Psoas muscle (tissue), 7 donors: ENCODE measurements at regions not wholly inside any gene's neighbourhood (a gene's known extent, or its start where the extent isn't known, plus 50 kb on each side); places are given as distances from the start of the nearest gene placed in this dataset.

Source experiments
- ATAC-seq, 4 donors: fragments of 200-7000 bp; cut with Tn5 transposase; one replicate each; pipeline ENCODE4 v1.9.1; 2020; ENCODE audit warnings: moderate library complexity in 3 of 4, mild to moderate bottlenecking in 2 of 4
- DNase-seq, 2 donors: peaks; one replicate each; pipeline ENCODE4 v3.0.0-alpha.2; 2020
- H3K27ac ChIP-seq: fragments of 200-600 bp; one replicate; pipeline ENCODE4 v1.8.0; 2022
- H3K27me3 ChIP-seq, 3 donors: fragments of 200-600 bp in 1 of 3; one replicate each; pipeline versions ENCODE4 v1.6.1 to v1.8.0; 2013 to 2022; ENCODE audit warnings: low read length in 2 of 3, mild to moderate bottlenecking in 2 of 3, moderate library complexity in 1 of 3; ENCODE audit not compliant: insufficient read depth in 3 of 3
- H3K36me3 ChIP-seq, 2 donors: fragments of 200-600 bp in 1 of 2; one replicate each; pipeline versions ENCODE4 v1.6.1 to v1.8.0; 2013 to 2022; ENCODE audit warnings: low read depth in 1 of 2, mild to moderate bottlenecking in 1 of 2, moderate library complexity in 1 of 2; ENCODE audit not compliant: insufficient read depth in 1 of 2
- H3K4me1 ChIP-seq: fragments of 200-600 bp; one replicate; pipeline ENCODE4 v1.8.0; 2022
- H3K4me3 ChIP-seq: fragments of 200-600 bp; one replicate; pipeline ENCODE4 v1.8.0; 2022; ENCODE audit warnings: mild to moderate bottlenecking
- H3K9me3 ChIP-seq: fragments of 200-600 bp; one replicate; pipeline ENCODE4 v1.8.0; 2022
- WGBS, 3 donors: extraction: QIAGEN DNeasy Blood & Tissue Kit; methylation state at CpG; one replicate each; pipeline versions ENCODE4 v1.1.6 to v1.1.7; 2013; 5-methylcytosine and 5-hydroxymethylcytosine counted together
- intact Hi-C, 2 donors: fragments of 100-400 bp; cut with DNase I; formaldehyde crosslinking; loops; one replicate each; pipeline versions ENCODE4 v1.11.0 to v1.14.2; 2022
- TF ChIP-seq, protein P1 (sequence below): fragments of 200-600 bp; IDR thresholded peaks from one replicate; pipeline ENCODE4 v1.8.0; 2022; ENCODE audit warnings: antibody characterized with exemption
- donor health status: healthy with polysubstance abuse.
- donor health status: DM: no; HTN: no; CAD: no; lungs with moderate emphysema.
- donor health status: Bipolar disorder and iron deficiency.
- donor health status: healthy.
- donor health status: DM: yes; HTN: yes; CAD: no.
- donor health status: DM: no; HTN: no; CAD: no.
- donor health status: DM: yes; HTN: yes; CAD: no.

DNA sequence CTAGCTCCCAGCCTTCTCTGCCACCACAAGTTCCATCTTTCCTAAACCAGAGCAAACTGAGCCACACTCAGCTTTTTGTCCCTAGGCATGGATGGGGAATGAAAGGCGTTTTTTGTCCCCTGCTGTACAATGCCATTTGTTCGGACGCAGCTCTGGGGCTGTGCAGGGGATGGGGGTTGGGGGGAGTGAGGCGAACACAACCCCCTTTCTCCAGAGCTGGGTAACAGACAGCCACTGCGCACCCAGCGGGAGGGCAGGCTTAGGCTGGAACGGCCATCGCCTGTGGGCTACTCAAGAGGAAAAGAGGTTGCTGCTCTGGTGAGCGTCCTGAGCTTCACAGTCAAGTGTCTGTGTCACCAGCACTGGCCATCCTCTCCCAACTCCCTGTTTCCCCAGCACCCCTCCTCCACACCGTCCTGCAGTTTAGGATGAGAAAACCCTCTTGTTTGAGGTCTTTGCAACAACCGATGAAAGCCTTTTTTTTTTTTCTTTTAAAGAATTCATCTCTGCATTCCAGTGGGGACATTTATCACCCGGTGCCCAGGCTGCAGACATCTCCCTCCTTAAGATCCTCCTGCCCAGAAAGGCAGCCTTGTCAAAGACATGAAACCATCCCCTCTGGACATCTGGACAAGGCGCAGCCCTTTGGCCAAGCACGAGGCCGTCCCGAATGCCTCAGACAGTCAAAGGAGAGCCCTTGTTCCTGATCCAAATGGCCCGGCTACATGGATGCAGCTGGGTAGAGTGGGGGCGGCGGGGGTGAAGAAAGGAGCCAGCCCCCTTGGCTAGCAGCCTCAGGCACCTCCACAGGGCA lies 419.6 kb downstream of the BCOR start:
- Histone ChIP-seq H3K9me3 (no peaks in the 10 kb centered on the region), H3K27me3 (peaks cover 0 to 4% (median 0%) of the 10 kb centered on the region in 3 donors), H3K36me3 (no peaks in the 10 kb centered on the region), H3K27ac (no peak overlapping the region), H3K4me1 (no peaks in the 10 kb centered on the region), H3K4me3 (no peak overlapping the region)
- intact Hi-C loops: no loop called here
- ATAC-seq (peak in 1 of 4 donors; percentile 30), DNase-seq (no peak)
- TF ChIP-seq, protein P1, sequence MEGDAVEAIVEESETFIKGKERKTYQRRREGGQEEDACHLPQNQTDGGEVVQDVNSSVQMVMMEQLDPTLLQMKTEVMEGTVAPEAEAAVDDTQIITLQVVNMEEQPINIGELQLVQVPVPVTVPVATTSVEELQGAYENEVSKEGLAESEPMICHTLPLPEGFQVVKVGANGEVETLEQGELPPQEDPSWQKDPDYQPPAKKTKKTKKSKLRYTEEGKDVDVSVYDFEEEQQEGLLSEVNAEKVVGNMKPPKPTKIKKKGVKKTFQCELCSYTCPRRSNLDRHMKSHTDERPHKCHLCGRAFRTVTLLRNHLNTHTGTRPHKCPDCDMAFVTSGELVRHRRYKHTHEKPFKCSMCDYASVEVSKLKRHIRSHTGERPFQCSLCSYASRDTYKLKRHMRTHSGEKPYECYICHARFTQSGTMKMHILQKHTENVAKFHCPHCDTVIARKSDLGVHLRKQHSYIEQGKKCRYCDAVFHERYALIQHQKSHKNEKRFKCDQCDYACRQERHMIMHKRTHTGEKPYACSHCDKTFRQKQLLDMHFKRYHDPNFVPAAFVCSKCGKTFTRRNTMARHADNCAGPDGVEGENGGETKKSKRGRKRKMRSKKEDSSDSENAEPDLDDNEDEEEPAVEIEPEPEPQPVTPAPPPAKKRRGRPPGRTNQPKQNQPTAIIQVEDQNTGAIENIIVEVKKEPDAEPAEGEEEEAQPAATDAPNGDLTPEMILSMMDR: no peak
- WGBS, 3 donors: 60 to 65% (median 65%) methylated on average over 14 to 19 of the region's 19 CpGs

DNA sequence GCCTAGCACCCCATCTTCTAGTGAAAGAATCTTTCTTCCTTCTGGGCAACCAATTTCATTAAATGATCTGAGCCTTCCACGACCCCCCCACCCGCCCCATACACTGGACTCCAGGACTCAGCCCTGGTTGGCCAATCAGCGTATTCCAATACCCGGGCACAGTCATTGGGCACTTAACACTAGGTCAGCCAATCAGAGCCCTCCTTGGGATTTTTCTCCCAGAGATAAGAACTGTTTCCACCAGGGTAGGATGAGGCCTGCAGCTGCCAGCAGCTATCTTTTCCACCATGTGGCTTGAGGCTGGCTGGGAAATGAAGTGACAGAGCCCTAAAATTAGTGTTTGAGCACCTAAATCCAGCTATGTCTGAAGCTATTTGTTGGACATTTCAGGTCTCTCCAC lies 418.8 kb downstream of the BCOR start:
- Histone ChIP-seq H3K27me3 (peaks cover 0 to 4% (median 0%) of the 10 kb centered on the region in 3 donors), H3K4me1 (no peaks in the 10 kb centered on the region), H3K27ac (no peak overlapping the region), H3K4me3 (no peak overlapping the region), H3K36me3 (no peaks in the 10 kb centered on the region), H3K9me3 (no peaks in the 10 kb centered on the region)
- WGBS, 3 donors: 72 to 86% (median 78%) methylated on average over 4 of the region's 4 CpGs
- TF ChIP-seq, protein P1: no peak
- intact Hi-C loops: no loop called here
- ATAC-seq (peak in 1 of 4 donors; percentile 50), DNase-seq (no peak)

DNA sequence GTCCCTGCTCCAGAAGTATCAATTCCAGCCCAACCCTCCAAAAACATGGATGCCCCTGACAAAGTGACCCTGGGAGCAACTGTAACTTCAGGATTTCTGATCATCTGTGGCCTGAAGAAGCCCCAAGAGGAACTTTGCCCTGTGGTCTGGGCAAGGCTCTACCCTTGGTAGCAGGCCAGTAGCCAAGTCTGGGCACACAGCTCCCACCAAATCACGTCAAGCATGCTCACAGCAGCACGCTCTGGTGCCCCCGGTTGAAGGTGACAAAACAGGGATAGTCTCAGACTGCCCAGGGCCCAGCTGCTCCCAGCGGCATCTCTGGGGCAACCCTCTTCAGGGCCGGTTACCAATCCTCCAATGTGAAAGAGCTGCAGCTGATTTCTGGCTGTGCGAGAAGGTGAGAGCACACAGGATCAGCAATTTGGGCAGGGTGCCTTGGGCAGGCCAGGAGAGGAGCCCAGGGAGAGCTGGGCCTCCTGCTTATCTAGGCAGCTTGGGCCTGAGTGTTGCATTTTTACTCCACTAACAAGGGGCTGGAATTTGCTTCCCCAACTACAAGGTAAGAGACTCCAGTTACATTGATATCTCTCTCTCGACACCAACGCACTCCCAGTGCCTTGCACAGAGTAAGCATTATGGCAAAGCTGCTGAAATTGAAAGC lies 418.1 kb downstream of the BCOR start:
- WGBS, 3 donors: 56 to 81% (median 67%) methylated on average over 8 of the region's 8 CpGs
- no peaks in the 10 kb centered on the region for H3K4me1 ChIP-seq
- no peaks in the 10 kb centered on the region for H3K36me3 ChIP-seq
- TF ChIP-seq, protein P1: no peak
- intact Hi-C loops: no loop called here
- no peaks in the 10 kb centered on the region for H3K9me3 ChIP-seq
- no peak for DNase-seq
- no peak overlapping the region for H3K4me3 ChIP-seq
- ATAC-seq: peak in 1 of 4 donors; percentile 38
- peaks cover 0 to 3% (median 0%) of the 10 kb centered on the region in 3 donors for H3K27me3 ChIP-seq
- H3K27ac ChIP-seq: no peak overlapping the region

DNA sequence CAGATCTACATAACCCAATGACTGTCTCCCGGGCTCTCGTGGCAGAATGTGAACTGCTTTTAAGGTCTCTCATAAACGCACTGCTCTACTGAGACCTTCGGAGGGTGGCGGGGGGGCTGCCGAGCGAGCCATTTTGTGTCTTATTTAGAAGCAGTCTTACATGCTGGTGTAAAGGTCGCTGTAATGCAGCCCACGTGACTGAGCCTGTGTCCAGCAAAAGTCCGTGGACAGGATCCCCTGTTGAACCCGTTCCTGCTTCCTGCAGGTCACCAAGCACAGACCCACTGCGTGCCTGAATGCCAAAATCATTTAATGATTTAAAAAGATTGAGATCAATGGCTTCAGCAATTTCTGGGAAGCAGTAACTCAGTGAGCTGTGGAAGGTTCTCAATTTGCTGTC lies 415.9 kb downstream of the BCOR start:
- Histone ChIP-seq H3K36me3 (no peaks in the 10 kb centered on the region), H3K4me1 (no peaks in the 10 kb centered on the region), H3K9me3 (no peaks in the 10 kb centered on the region), H3K27me3 (peaks cover 0 to 3% (median 0%) of the 10 kb centered on the region in 3 donors), H3K4me3 (no peak overlapping the region), H3K27ac (no peak overlapping the region)
- TF ChIP-seq, protein P1: no peak
- no peak for ATAC-seq
- intact Hi-C loops: no loop called here
- WGBS, 3 donors: 72 to 86% (median 76%) methylated on average over 12 of the region's 12 CpGs
- DNase-seq: no peak
